ENCODE measurements at regions not wholly inside any gene's neighbourhood (a gene's known extent, or its start where the extent isn't known, plus 50 kb on each side); places are given as distances from the start of the nearest gene placed in this dataset.
"Not testable (repeated sequence)": the region's sequence is repeated elsewhere in the genome, so short reads cannot be mapped to it uniquely, and the experiment has no call there.

GRCh38 chr4:22624002-22624401 is 68.7 kb upstream of the GBA3 start:
- TF ChIP-seq CTCF (conservative IDR thresholded peaks at IDR 0.05; ENCODE audit: low read depth, low read length); EZH2 (IDR thresholded peaks at IDR 0.05; ENCODE audit: low read length, unreplicated experiment); EZH2phosphoT487 (IDR thresholded peaks at IDR 0.05; ENCODE audit: borderline replicate concordance, low read length): not testable (repeated sequence)

Measured in PC-3 (cell line).